Osteocyte (in vitro differentiated cells): ENCODE measurements at regions not wholly inside any gene's neighbourhood (a gene's known extent, or its start where the extent isn't known, plus 50 kb on each side); places are given as distances from the start of the nearest gene placed in this dataset.

ENCODE experiments used
- DNase-seq: peaks from one replicate; pipeline ENCODE4 v3.0.0; 2021; ENCODE audit warnings: mixed read lengths; ENCODE audit not compliant: unreplicated experiment; ENCODE audit errors: extremely low spot score
- H3K27ac Mint-ChIP-seq: one replicate; pipeline ENCODE4 v1.8.0; 2021; ENCODE audit warnings: mild to moderate bottlenecking, mixed read lengths; ENCODE audit not compliant: unreplicated experiment
- H3K27me3 Mint-ChIP-seq: one replicate; pipeline ENCODE4 v1.8.0; 2021; ENCODE audit warnings: mixed read lengths; ENCODE audit not compliant: unreplicated experiment
- H3K36me3 Mint-ChIP-seq: one replicate; pipeline ENCODE4 v1.8.0; 2021; ENCODE audit warnings: mixed read lengths; ENCODE audit not compliant: unreplicated experiment
- H3K4me1 Mint-ChIP-seq: one replicate; pipeline ENCODE4 v1.8.0; 2021; ENCODE audit warnings: mixed read lengths; ENCODE audit not compliant: unreplicated experiment
- H3K4me3 Mint-ChIP-seq: one replicate; pipeline ENCODE4 v1.8.0; 2021; ENCODE audit warnings: mild to moderate bottlenecking, moderate library complexity, mixed read lengths; ENCODE audit not compliant: unreplicated experiment
- H3K9me3 Mint-ChIP-seq: one replicate; pipeline ENCODE4 v1.8.0; 2021; ENCODE audit warnings: mixed read lengths; ENCODE audit not compliant: unreplicated experiment
- TF ChIP-seq, protein P1 (sequence below): fragments of 200-600 bp; sonication (generic); IDR thresholded peaks from 2 replicates; pipeline ENCODE4 v1.5.0; 2021; ENCODE audit warnings: antibody characterized with exemption, mild to moderate bottlenecking, moderate library complexity

DNA sequence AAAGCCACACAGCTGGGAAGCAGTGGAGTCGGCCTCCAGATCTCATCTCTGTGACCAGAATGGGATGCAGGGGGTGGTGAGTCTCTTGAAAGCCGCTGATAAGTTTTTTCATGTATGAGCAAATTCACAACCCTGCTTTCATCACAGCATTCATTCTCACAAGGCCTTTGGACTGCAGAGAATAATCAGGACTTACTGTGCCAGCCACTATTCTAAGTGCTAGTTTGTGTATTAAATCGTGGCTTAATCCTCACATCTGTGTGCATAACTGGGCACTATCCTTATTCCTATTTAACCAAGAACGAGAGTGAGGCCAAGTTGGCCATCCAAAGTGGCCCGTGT lies 64.2 kb upstream of the POLG start:
- H3K36me3 Mint-ChIP-seq = no peaks in the 10 kb centered on the region
- peaks cover 79% of the 10 kb centered on the region for H3K27me3 Mint-ChIP-seq
- TF ChIP-seq, protein P1, sequence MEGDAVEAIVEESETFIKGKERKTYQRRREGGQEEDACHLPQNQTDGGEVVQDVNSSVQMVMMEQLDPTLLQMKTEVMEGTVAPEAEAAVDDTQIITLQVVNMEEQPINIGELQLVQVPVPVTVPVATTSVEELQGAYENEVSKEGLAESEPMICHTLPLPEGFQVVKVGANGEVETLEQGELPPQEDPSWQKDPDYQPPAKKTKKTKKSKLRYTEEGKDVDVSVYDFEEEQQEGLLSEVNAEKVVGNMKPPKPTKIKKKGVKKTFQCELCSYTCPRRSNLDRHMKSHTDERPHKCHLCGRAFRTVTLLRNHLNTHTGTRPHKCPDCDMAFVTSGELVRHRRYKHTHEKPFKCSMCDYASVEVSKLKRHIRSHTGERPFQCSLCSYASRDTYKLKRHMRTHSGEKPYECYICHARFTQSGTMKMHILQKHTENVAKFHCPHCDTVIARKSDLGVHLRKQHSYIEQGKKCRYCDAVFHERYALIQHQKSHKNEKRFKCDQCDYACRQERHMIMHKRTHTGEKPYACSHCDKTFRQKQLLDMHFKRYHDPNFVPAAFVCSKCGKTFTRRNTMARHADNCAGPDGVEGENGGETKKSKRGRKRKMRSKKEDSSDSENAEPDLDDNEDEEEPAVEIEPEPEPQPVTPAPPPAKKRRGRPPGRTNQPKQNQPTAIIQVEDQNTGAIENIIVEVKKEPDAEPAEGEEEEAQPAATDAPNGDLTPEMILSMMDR = no peak
- no peak overlapping the region for H3K4me3 Mint-ChIP-seq
- H3K9me3 Mint-ChIP-seq = no peaks in the 10 kb centered on the region
- no peak overlapping the region for H3K27ac Mint-ChIP-seq
- DNase-seq = no peak
- peaks cover 10% of the 10 kb centered on the region for H3K4me1 Mint-ChIP-seq

DNA sequence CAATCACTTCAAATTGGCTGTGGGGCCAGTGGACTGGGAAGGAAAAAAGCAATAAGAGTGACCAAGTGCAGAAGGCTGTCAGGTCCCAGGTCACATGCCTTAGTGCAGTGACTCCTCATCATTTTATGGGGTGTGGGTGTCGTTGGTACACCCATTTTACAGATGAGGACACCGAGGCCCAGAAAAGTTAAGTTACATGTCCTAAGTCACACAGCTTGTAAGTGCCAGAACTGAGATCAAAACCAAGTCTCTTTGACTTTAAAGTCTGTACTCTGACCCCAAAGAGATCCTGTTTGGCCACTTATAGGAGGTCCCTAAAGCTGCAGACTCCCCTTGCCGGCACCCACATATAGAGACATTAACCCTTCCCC lies 63.0 kb upstream of the POLG start:
- peaks cover 10% of the 10 kb centered on the region for H3K4me1 Mint-ChIP-seq
- peaks cover 82% of the 10 kb centered on the region for H3K27me3 Mint-ChIP-seq

DNA sequence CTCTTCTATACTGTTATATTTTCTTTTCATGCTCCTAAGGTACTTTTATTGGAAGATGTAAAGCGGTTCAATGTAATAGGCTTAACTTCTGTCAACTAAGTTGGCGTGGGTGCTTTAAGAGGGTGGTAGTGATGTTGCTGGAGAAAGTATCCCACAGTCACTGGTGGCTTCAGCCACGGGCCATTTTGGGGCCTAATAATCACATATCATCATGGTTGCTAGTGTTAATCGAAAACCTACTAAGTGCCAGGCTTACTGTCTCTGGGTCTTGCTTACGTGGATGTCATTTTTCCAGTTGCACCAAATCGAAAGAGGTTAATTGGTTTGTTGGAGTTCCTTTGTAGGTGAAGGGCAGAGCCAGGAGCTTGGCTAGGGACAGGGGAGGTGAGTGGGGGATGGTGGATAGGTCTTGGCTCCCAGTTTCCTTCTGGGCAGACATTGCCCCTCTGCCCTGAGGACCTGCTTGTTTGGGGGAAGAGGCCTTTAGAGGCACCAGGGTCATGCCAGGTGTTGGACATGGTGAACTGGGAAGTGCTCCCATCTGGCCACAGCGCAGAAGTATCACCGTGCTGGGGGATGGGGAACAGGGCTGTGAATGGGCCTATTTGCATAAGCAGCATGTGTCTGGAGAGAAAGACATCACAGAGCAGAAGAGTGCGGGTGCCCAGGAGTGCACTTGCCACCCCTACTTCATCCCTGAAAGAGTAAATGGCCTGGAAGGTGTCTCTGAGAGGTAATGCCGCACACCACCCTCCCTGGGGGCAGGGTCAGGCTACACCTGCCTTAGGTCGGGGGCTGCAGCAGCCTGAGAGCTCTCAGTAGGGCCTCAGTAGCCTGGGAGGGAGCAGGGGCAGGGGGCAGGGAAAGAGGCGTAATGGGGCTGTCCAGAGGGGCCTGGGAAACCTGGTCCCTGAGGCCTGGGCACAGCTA lies 62.4 kb upstream of the POLG start:
- no peaks in the 10 kb centered on the region for H3K9me3 Mint-ChIP-seq
- H3K27ac Mint-ChIP-seq = no peak overlapping the region
- no peak for DNase-seq
- no peaks in the 10 kb centered on the region for H3K36me3 Mint-ChIP-seq
- H3K4me3 Mint-ChIP-seq = no peak overlapping the region
- H3K27me3 Mint-ChIP-seq = peaks cover 83% of the 10 kb centered on the region
- TF ChIP-seq, protein P1 = no peak
- H3K4me1 Mint-ChIP-seq = peaks cover 9% of the 10 kb centered on the region

More for the DNA sequence above, 63.0 kb upstream of the POLG start:
- no peaks in the 10 kb centered on the region for H3K36me3 Mint-ChIP-seq
- no peaks in the 10 kb centered on the region for H3K9me3 Mint-ChIP-seq
- TF ChIP-seq, protein P1 = no peak
- DNase-seq = no peak
- no peak overlapping the region for H3K4me3 Mint-ChIP-seq
- H3K27ac Mint-ChIP-seq = no peak overlapping the region

DNA sequence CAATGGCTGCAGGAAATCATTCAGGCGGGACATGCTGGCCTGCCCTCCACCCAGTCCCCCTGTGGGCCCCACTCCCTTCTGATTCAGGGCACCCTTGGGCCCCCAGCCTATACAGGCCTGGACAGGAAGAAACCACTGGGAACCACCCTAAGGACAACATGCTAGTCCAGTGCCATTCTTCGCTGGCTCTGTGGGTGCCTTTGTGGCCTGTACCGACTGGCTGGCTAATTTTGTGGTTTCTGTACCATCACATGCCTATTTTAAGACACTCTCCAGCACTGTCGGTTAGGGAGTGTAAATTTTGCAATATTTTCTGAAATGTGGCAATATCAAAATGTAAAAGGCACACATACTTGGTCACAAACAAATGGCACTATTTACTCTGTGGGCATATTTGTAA lies 61.4 kb upstream of the POLG start:
- H3K4me3 Mint-ChIP-seq = no peak overlapping the region
- H3K9me3 Mint-ChIP-seq = no peaks in the 10 kb centered on the region
- no peak overlapping the region for H3K27ac Mint-ChIP-seq
- H3K36me3 Mint-ChIP-seq = no peaks in the 10 kb centered on the region
- TF ChIP-seq, protein P1 = no peak
- H3K4me1 Mint-ChIP-seq = peaks cover 4% of the 10 kb centered on the region
- no peak for DNase-seq
- H3K27me3 Mint-ChIP-seq = peaks cover 77% of the 10 kb centered on the region

DNA sequence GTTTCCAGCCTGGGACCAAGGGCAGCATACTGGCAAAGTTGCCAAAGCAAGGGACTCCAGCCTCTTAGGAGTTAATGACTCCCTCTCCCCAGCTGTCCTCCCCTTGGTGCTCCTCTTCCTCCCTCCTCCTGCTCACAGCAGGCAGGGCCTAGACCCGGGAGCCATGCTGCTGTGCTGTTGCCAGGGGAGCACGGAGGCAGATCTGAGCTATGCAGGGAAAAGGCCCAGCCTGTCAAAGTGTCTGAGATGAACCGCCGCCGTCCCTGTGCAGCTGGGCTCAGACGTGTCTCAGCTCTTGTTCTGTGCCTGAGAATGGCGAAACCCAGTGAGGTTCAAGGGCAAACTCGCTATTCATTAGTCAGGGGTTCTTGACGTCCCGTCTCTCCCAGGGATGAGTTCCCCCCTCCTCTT lies 60.8 kb upstream of the POLG start:
- Mint-ChIP-seq H3K9me3 (no peaks in the 10 kb centered on the region), H3K4me3 (no peak overlapping the region), H3K27ac (no peak overlapping the region)

More for the DNA sequence above, 60.8 kb upstream of the POLG start:
- no peak for DNase-seq
- Mint-ChIP-seq H3K27me3 (peaks cover 75% of the 10 kb centered on the region), H3K4me1 (peaks cover 3% of the 10 kb centered on the region), H3K36me3 (no peaks in the 10 kb centered on the region)
- TF ChIP-seq, protein P1 = no peak
